H9 (cell line): ENCODE measurements at regions not wholly inside any gene's neighbourhood (a gene's known extent, or its start where the extent isn't known, plus 50 kb on each side); places are given as distances from the start of the nearest gene placed in this dataset.

ENCODE experiments used
- DNase-seq: peaks from one replicate; pipeline ENCODE4 v3.0.0-alpha.2; 2017
- H2AFZ ChIP-seq: one replicate; pipeline ENCODE4 v1.6.1; 2013; ENCODE audit warnings: mild to moderate bottlenecking, low read length, control low read depth, moderate library complexity
- H2AK5ac ChIP-seq: 2 replicates; pipeline ENCODE4 v1.6.1; 2013; ENCODE audit warnings: low read length, control low read depth, mixed read lengths; ENCODE audit not compliant: insufficient read length
- H2BK120ac ChIP-seq: one replicate; pipeline ENCODE4 v1.6.1; 2013; ENCODE audit warnings: low read depth, mild to moderate bottlenecking, low read length, control low read depth, inconsistent platforms; ENCODE audit not compliant: poor library complexity, severe bottlenecking
- H2BK12ac ChIP-seq: 2 replicates; pipeline ENCODE4 v1.6.1; 2013; ENCODE audit warnings: low read length, control low read depth, mixed read lengths, low read depth; ENCODE audit not compliant: insufficient read length
- H2BK15ac ChIP-seq: 2 replicates; pipeline ENCODE4 v1.6.1; 2013; ENCODE audit warnings: low read depth, low read length, control low read depth
- H2BK20ac ChIP-seq: one replicate; pipeline ENCODE4 v1.6.1; 2013; ENCODE audit warnings: low read depth, mild to moderate bottlenecking, low read length, control low read depth, inconsistent platforms; ENCODE audit not compliant: poor library complexity, severe bottlenecking
- H2BK5ac ChIP-seq: 2 replicates; pipeline ENCODE4 v1.6.1; 2013; ENCODE audit warnings: low read length, control low read depth, mixed read lengths; ENCODE audit not compliant: insufficient read length
- H3K14ac ChIP-seq: 2 replicates; pipeline ENCODE4 v1.6.1; 2013; ENCODE audit warnings: low read length, control low read depth; ENCODE audit not compliant: insufficient read depth
- H3K18ac ChIP-seq: 2 replicates; pipeline ENCODE4 v1.6.1; 2013; ENCODE audit warnings: low read depth, mild to moderate bottlenecking, mixed read lengths, low read length, control low read depth; ENCODE audit not compliant: insufficient read length
- H3K23ac ChIP-seq: 2 replicates; pipeline ENCODE4 v1.6.1; 2013; ENCODE audit warnings: low read length, control low read depth, mixed read lengths, low read depth; ENCODE audit not compliant: insufficient read length
- H3K23me2 ChIP-seq: 2 replicates; pipeline ENCODE4 v1.6.1; 2013; ENCODE audit warnings: low read depth, mild to moderate bottlenecking, mixed read lengths, low read length, control low read depth; ENCODE audit not compliant: insufficient read length, poor library complexity, severe bottlenecking
- H3K27ac ChIP-seq: 2 replicates; pipeline ENCODE4 v1.5.1; 2013; ENCODE audit warnings: low read length, control low read depth, mixed read lengths, low read depth; ENCODE audit not compliant: insufficient read length
- H3K27me3 ChIP-seq: 2 replicates; pipeline ENCODE4 v1.6.1; 2013; ENCODE audit warnings: low read length, control low read depth, inconsistent platforms; ENCODE audit not compliant: insufficient read depth
- H3K4ac ChIP-seq: 2 replicates; pipeline ENCODE4 v1.6.1; 2013; ENCODE audit warnings: low read depth, mild to moderate bottlenecking, control low read depth, inconsistent platforms, low read length, moderate library complexity
- H3K4me1 ChIP-seq: 2 replicates; pipeline ENCODE4 v1.6.1; 2013; ENCODE audit warnings: low read length, control low read depth, inconsistent platforms; ENCODE audit not compliant: insufficient read depth
- H3K4me2 ChIP-seq: 2 replicates; pipeline ENCODE4 v1.6.1; 2013; ENCODE audit warnings: low read length, control low read depth, mixed read lengths; ENCODE audit not compliant: insufficient read length, insufficient read depth
- H3K56ac ChIP-seq: 2 replicates; pipeline ENCODE4 v1.6.1; 2013; ENCODE audit warnings: low read depth, mild to moderate bottlenecking, mixed read lengths, low read length, control low read depth; ENCODE audit not compliant: insufficient read length
- H3K79me1 ChIP-seq: 2 replicates; pipeline ENCODE4 v1.6.1; 2013; ENCODE audit warnings: low read depth, mild to moderate bottlenecking, moderate library complexity, low read length, control low read depth, inconsistent platforms; ENCODE audit not compliant: insufficient read depth, poor library complexity, severe bottlenecking
- H3K79me2 ChIP-seq: 2 replicates; pipeline ENCODE4 v1.6.1; 2013; ENCODE audit warnings: low read length, control low read depth, inconsistent platforms; ENCODE audit not compliant: insufficient read depth
- H3K9ac ChIP-seq: 2 replicates; pipeline ENCODE4 v1.6.1; 2013; ENCODE audit warnings: low read length, control low read depth, mixed read lengths; ENCODE audit not compliant: insufficient read length; ENCODE audit errors: extremely low read depth
- H3K9me3 ChIP-seq: one replicate; pipeline ENCODE4 v1.6.1; 2013; ENCODE audit warnings: low read depth, low read length, inconsistent platforms; ENCODE audit not compliant: control insufficient read depth
- H3T11ph ChIP-seq: one replicate; pipeline ENCODE4 v1.6.1; 2013; ENCODE audit warnings: mild to moderate bottlenecking, low read length, control low read depth, inconsistent platforms
- H4K20me1 ChIP-seq: one replicate; pipeline ENCODE4 v1.6.1; 2013; ENCODE audit not compliant: control insufficient read depth, insufficient read length, insufficient read depth
- H4K5ac ChIP-seq: 2 replicates; pipeline ENCODE4 v1.6.1; 2013; ENCODE audit warnings: low read depth, mild to moderate bottlenecking, mixed read lengths, low read length, control low read depth; ENCODE audit not compliant: insufficient read length
- H4K8ac ChIP-seq: replicated peaks from 2 replicates; pipeline ENCODE4 v1.6.1; 2013; ENCODE audit warnings: low read length, control low read depth, mixed read lengths, low read depth; ENCODE audit not compliant: insufficient read length
- H4K91ac ChIP-seq: 2 replicates; pipeline ENCODE4 v1.6.1; 2013; ENCODE audit warnings: low read depth, mild to moderate bottlenecking, moderate library complexity, mixed read lengths, low read length, control low read depth; ENCODE audit not compliant: insufficient read length
- H3K27ac Mint-ChIP-seq, 3 experiments: 2 replicates in 2 of 3; 3 replicates in 1 of 3; pipeline ENCODE4 v1.8.0; 2020 to 2021; ENCODE audit warnings: mixed read lengths in 3 of 3, mild to moderate bottlenecking in 1 of 3, moderate library complexity in 1 of 3
- H3K27me3 Mint-ChIP-seq: 2 replicates; pipeline ENCODE4 v1.8.0; 2021; ENCODE audit warnings: low read depth, mild to moderate bottlenecking, moderate library complexity, mixed read lengths
- H3K36me3 Mint-ChIP-seq, 3 experiments: 2 replicates in 2 of 3; 3 replicates in 1 of 3; pipeline ENCODE4 v1.8.0; 2020 to 2021; ENCODE audit warnings: low read depth in 3 of 3, mixed read lengths in 3 of 3; ENCODE audit not compliant: insufficient read depth in 1 of 3
- H3K4me1 Mint-ChIP-seq, 2 experiments: 2 replicates each; pipeline ENCODE4 v1.8.0; 2020; ENCODE audit warnings: mixed read lengths in 2 of 2
- H3K4me3 Mint-ChIP-seq, 2 experiments: 2 replicates in 1 of 2; 3 replicates in 1 of 2; pipeline ENCODE4 v1.8.0; 2020 to 2021; ENCODE audit warnings: mild to moderate bottlenecking in 2 of 2, mixed read lengths in 2 of 2, moderate library complexity in 1 of 2
- H3K9me3 Mint-ChIP-seq, 2 experiments: 2 replicates in 1 of 2; 3 replicates in 1 of 2; pipeline ENCODE4 v1.8.0; 2020; ENCODE audit warnings: mild to moderate bottlenecking in 2 of 2, mixed read lengths in 2 of 2, moderate library complexity in 1 of 2
- WGBS: extraction: QIAGEN DNeasy Blood & Tissue Kit; methylation state at CpG from one replicate; pipeline ENCODE4 v1.1.7; 2013; ENCODE audit warnings: missing lambda C conversion rate, low lambda C conversion rate, mixed read lengths; ENCODE audit not compliant: insufficient read length; ENCODE audit errors: extremely low coverage; 5-methylcytosine and 5-hydroxymethylcytosine counted together
- TF ChIP-seq, protein P1 (sequence below): fragments of 200-600 bp; sonication (generic); conservative IDR thresholded peaks from 3 replicates; pipeline ENCODE4 v1.8.0; 2021; ENCODE audit warnings: antibody characterized with exemption, mild to moderate bottlenecking

DNA sequence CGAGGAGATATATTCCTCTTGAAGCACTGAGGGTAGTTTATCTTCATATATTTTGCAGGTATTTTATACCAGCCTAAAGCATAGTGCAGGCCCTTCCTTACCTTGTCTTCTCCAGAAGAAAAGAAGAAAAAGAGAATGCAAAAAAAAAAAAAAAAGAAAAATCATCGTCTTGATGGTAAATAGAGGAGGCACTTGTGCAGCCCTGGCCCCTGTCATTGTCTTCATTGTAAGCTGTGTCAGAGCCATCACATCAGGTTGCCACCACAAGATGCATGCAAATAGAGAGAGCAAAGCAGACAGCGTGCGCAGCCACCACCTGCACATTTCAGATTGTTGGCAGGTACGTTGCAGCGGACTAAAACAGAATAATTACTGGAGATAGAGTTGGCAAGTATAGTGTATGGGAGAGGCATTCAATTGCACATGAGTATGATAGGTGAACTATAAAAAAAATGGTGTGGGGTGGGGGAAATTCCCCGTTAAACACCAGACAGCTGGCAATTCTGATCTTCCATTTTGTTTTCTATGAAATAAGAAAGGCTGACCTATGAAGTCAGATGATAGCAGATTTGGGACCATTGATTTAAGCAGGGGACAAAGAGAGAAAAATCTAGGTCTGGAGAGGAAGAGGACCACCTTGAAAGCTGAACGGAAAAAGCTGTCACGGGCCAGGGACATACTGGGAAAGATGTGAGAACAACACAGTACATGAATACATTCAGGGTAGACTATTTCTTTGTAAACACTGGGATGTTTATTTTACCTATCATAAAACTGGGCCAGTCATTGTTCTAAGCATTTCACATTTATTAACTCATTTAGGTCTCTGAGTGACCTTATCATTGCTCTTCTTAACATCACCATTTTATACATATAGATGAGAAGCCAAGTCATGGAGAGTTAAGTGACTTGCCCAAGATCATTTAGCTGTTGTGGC, 306.3 kb upstream of the SP8 start:
- H3K27me3 ChIP-seq = no peaks in the 10 kb centered on the region
- Mint-ChIP-seq H3K27me3 (no peaks in the 10 kb centered on the region), H3K9me3 (no peaks in the 10 kb centered on the region; a peak in 1 of 5 replicates), H3K36me3 (no peaks in the 10 kb centered on the region), H3K4me3 (no peak overlapping the region), H3K27ac (no peak overlapping the region), H3K4me1 (peaks cover 6 to 8% of the 10 kb centered on the region in 2 experiments)
- no peak overlapping the region for H3T11ph ChIP-seq
- H2AFZ ChIP-seq = no peak overlapping the region
- no peak overlapping the region for H2BK12ac ChIP-seq
- H3K4ac ChIP-seq = no peak overlapping the region
- DNase-seq = no peak
- H2BK120ac ChIP-seq = no peak overlapping the region
- H2BK15ac ChIP-seq = no peak overlapping the region
- no peak overlapping the region for H3K9ac ChIP-seq
- H3K56ac ChIP-seq = no peak overlapping the region
- no peak overlapping the region for H4K5ac ChIP-seq
- H3K4me2 ChIP-seq = no peak overlapping the region
- H4K8ac ChIP-seq = no peak overlapping the region
- no peak overlapping the region for H3K23ac ChIP-seq
- no peaks in the 10 kb centered on the region for H4K20me1 ChIP-seq
- TF ChIP-seq, protein P1, sequence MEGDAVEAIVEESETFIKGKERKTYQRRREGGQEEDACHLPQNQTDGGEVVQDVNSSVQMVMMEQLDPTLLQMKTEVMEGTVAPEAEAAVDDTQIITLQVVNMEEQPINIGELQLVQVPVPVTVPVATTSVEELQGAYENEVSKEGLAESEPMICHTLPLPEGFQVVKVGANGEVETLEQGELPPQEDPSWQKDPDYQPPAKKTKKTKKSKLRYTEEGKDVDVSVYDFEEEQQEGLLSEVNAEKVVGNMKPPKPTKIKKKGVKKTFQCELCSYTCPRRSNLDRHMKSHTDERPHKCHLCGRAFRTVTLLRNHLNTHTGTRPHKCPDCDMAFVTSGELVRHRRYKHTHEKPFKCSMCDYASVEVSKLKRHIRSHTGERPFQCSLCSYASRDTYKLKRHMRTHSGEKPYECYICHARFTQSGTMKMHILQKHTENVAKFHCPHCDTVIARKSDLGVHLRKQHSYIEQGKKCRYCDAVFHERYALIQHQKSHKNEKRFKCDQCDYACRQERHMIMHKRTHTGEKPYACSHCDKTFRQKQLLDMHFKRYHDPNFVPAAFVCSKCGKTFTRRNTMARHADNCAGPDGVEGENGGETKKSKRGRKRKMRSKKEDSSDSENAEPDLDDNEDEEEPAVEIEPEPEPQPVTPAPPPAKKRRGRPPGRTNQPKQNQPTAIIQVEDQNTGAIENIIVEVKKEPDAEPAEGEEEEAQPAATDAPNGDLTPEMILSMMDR = no peak
- H3K79me2 ChIP-seq = no peaks in the 10 kb centered on the region
- H3K4me1 ChIP-seq = no peaks in the 10 kb centered on the region
- no peak overlapping the region for H2BK5ac ChIP-seq
- no peak overlapping the region for H3K27ac ChIP-seq
- H2BK20ac ChIP-seq = no peak overlapping the region
- no peaks in the 10 kb centered on the region for H3K23me2 ChIP-seq
- no peaks in the 10 kb centered on the region for H3K79me1 ChIP-seq
- WGBS = no CpG with 5 or more reads among the region's 9 CpGs
- no peak overlapping the region for H4K91ac ChIP-seq
- no peak overlapping the region for H3K18ac ChIP-seq
- H3K14ac ChIP-seq = no peak overlapping the region
- H2AK5ac ChIP-seq = no peak overlapping the region
- H3K9me3 ChIP-seq = no peaks in the 10 kb centered on the region
